ENCODE measurements at regions not wholly inside any gene's neighbourhood (a gene's known extent, or its start where the extent isn't known, plus 50 kb on each side); places are given as distances from the start of the nearest gene placed in this dataset.

GRCh38 chr11:87493516-87493915 is 455.8 kb downstream of the TMEM135 start:
- H3K36me3 ChIP-seq (replicated peaks in 1 of 2; ENCODE audit: insufficient read depth in 1 of 2, low read depth in 2 of 2), result no peaks in the 10 kb centered on the region
- no peak overlapping the region for H3K4me3 ChIP-seq
- H3K27me3 ChIP-seq, result no peaks in the 10 kb centered on the region
- intact Hi-C loops (cut with DNase I), result no loop called here
- whole genome bisulfite sequencing, 2 donors, result 15 to 22% methylated on average over 4 of the region's 4 CpGs
- no peaks in the 10 kb centered on the region for H3K9me3 ChIP-seq
- no peak overlapping the region for H3K27ac ChIP-seq
- TF ChIP-seq POLR2A (IDR thresholded peaks at IDR 0.05) (no peak), CTCF (IDR thresholded peaks at IDR 0.05) (no peak)
- H3K4me1 ChIP-seq, result no peaks in the 10 kb centered on the region
- ATAC-seq, result no peak
- no peak for DNase-seq

GRCh38 chr11:87491381-87491780 is 453.6 kb downstream of the TMEM135 start:
- no peaks in the 10 kb centered on the region for H3K36me3 ChIP-seq (replicated peaks in 1 of 2; ENCODE audit: insufficient read depth in 1 of 2, low read depth in 2 of 2)
- 58 to 64% methylated on average over 3 of the region's 3 CpGs for WGBS, 2 donors
- H3K4me3 ChIP-seq, result no peak overlapping the region
- TF ChIP-seq CTCF (IDR thresholded peaks at IDR 0.05) (no peak), POLR2A (IDR thresholded peaks at IDR 0.05) (no peak)
- H3K4me1 ChIP-seq, result no peaks in the 10 kb centered on the region
- no peak overlapping the region for H3K27ac ChIP-seq
- DNase-seq (no peak), ATAC-seq (no peak)
- no peaks in the 10 kb centered on the region for H3K27me3 ChIP-seq
- intact Hi-C loops (cut with DNase I), result no loop called here
- no peaks in the 10 kb centered on the region for H3K9me3 ChIP-seq

- no peaks in the 10 kb centered on the region for H3K27me3 ChIP-seq
- ATAC-seq (no peak), DNase-seq (no peak)
- intact Hi-C loops (cut with DNase I), result no loop called here
- H3K4me3 ChIP-seq, result no peak overlapping the region
- no peaks in the 10 kb centered on the region for H3K36me3 ChIP-seq (replicated peaks in 1 of 2; ENCODE audit: insufficient read depth in 1 of 2, low read depth in 2 of 2)
- H3K4me1 ChIP-seq, result no peaks in the 10 kb centered on the region
- H3K9me3 ChIP-seq, result no peaks in the 10 kb centered on the region
- TF ChIP-seq CTCF (IDR thresholded peaks at IDR 0.05) (no peak), POLR2A (IDR thresholded peaks at IDR 0.05) (no peak)
- H3K27ac ChIP-seq, result no peak overlapping the region
Observed at GRCh38 chr11:87490671-87491070, 452.9 kb downstream of the TMEM135 start.

- Histone ChIP-seq H3K9me3 (no peaks in the 10 kb centered on the region), H3K4me1 (no peaks in the 10 kb centered on the region), H3K4me3 (no peak overlapping the region), H3K36me3 (replicated peaks in 1 of 2; ENCODE audit: insufficient read depth in 1 of 2, low read depth in 2 of 2) (no peaks in the 10 kb centered on the region), H3K27ac (no peak overlapping the region), H3K27me3 (no peaks in the 10 kb centered on the region)
- TF ChIP-seq POLR2A (IDR thresholded peaks at IDR 0.05) (no peak), CTCF (IDR thresholded peaks at IDR 0.05) (no peak)
- intact Hi-C loops (cut with DNase I), result no loop called here
- no peak for ATAC-seq
- no peak for DNase-seq
- 86 to 90% methylated on average over 3 of the region's 3 CpGs for WGBS, 2 donors
Observed at GRCh38 chr11:87484566-87484965, 446.8 kb downstream of the TMEM135 start.

- H3K4me3 ChIP-seq, result no peak overlapping the region
- no peaks in the 10 kb centered on the region for H3K4me1 ChIP-seq
- ATAC-seq (no peak), DNase-seq (no peak)
- TF ChIP-seq CTCF (IDR thresholded peaks at IDR 0.05) (no peak), POLR2A (IDR thresholded peaks at IDR 0.05) (no peak)
- H3K27me3 ChIP-seq, result no peaks in the 10 kb centered on the region
- H3K36me3 ChIP-seq (replicated peaks in 1 of 2; ENCODE audit: insufficient read depth in 1 of 2, low read depth in 2 of 2), result no peaks in the 10 kb centered on the region
- WGBS, 2 donors, result 44 to 61% methylated on average over 2 of the region's 2 CpGs
- H3K9me3 ChIP-seq, result no peaks in the 10 kb centered on the region
- H3K27ac ChIP-seq, result no peak overlapping the region
- intact Hi-C loops (cut with DNase I), result no loop called here
Observed at GRCh38 chr11:87477321-87477720, 439.6 kb downstream of the TMEM135 start.
